NCI-H187 (cell line): ENCODE measurements at regions not wholly inside any gene's neighbourhood (a gene's known extent, or its start where the extent isn't known, plus 50 kb on each side); places are given as distances from the start of the nearest gene placed in this dataset.

Source experiments
- DNase-seq, 2 experiments: peaks; one replicate each; lab custom pipeline; 2025; lab: John Stamatoyannopoulos, UW

DNA sequence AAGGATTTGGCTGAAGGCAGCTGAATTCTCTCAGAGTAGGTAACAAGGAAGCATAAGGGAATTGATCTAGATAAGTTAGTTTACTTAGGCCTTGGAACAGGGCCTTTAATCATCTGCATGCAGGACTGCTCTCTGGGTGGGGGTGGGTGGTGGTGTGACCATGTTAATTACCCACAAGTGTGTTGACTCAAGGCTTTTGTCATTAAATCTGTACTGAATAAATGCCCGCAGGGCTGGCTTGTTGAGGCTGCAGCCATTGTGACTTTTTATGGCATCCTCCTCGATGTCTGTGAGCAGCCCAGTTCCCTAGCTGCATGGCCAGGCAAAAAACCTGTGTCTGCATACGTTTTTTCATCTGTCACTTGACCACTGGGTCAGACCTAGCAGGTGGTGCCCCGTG, 63.5 kb upstream of the ASCC3 start:
- DNase-seq: no peak

- no peak for DNase-seq
Measured at GRCh38 chr6:100946021-100946540, 65.0 kb upstream of the ASCC3 start.

DNA sequence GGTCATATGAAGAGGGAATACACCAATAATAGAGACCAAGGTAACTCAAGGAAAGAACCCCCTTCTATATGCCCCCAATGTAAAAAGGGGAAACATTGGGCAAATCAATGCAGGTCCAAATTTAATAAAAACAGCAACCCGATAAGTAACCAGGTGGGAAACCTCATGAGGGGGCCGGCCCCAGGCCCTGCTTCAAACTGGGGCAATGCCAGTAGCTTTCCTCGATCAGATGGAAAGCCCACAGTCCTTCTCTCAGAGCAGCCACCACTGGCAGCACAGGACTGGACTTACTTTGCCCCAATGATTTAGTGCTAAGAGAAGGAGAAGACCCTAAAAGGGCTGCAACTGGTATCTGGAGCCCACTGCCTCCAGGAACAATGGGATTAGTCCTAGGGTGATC, 65.6 kb upstream of the ASCC3 start:
- no peak for DNase-seq

GRCh38 chr6:100948381-100949133, 67.4 kb upstream of the ASCC3 start:
- no peak for DNase-seq

DNA sequence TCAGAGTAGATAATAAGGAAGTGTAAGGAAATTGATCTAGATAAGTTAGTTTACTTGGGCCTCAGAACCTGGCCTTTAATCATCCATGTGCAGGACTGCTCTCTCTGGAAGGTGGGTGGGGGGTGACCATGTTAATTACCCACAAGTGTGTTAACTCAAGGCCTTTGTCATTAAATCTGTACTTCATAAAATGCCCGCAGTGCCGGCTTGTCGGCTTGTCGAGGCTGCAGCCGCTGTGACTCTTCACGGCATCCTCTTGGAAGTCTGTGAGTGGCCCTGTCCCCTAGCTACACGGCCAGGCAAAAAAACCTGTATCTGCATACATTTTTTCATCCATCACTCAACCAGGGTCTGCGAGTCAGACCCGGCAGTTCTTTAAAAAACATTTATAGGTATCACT, 70.9 kb upstream of the ASCC3 start:
- no peak for DNase-seq

DNA sequence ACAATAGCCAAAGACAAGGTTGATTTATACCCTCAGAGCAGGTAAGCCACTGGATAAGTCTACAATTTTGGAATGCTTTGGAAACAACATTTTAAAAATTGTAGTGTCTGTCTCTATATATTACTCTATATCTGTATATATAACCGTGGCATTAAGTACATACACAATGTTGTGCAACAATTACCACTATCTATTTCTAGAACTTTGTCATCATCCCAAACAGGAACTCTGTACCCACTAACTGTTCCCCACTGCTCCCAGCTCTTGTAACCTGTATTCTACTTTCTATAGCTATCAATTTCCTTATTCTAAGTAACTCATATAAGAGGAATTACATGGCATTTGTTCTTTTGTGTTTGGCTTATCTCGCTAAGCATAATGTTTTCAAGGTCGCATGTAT, 78.2 kb upstream of the ASCC3 start:
- DNase-seq: no peak

GRCh38 chr6:100962466-100962865, 81.3 kb upstream of the ASCC3 start:
- DNase-seq: no peak

DNA sequence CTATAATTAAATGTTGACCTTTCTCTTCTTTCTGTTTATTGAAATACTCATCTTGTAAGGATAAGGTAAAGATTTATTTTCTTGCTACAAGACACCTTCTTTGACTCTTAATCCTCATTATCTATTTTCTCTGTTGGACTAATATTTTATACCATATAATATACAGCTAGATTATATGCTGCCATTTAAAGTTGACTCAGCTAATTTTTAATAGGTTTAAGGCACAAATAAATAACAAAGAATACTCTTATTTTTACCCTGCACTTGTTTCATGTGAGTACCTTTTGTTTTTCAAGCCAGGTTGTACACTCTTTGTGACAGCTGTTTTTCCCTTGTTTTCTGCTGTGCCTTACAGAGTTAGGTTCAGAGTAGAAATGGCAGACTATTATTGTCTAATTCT, 83.9 kb upstream of the ASCC3 start:
- DNase-seq: no peak

DNA sequence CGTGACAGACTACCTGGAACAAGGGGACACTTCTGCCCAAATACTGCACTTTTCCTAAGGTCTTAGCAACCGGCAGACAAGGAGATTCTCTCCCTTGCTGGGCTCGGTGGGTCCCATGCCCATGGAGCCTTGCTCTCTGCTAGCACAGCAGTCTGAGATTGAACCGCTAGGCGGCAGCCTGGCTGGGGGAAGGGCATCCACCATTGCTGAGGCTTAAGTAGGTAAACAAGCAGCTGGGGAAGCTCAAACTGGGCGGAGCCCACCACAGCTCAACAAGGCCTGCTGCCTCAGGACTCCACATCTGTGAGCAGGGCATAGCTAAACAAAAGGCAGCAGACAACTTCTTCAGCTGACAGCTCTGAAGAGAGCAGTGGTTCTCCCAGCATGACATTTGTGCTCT, 87.8 kb upstream of the ASCC3 start:
- peak in 1 of 2 experiments; percentile 3 for DNase-seq

DNA sequence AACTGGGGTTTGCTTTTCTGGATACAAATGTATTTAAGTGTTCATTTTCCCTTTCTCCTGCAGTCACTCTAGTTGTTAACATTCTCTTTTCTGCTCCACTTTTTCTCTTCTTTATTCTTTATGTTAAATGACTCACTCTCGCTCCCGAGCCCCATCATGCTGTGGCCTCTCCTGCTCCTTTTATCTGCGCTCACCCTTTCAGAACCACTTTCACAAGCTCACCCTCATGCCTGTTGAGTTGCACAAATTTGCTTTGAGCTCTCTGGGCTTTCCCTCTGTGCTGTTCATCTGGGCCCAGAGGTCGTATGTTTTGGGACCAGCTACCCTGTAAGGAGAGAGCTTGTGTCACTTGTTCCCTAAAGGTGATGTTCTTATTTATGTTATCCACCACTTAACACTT, 98.1 kb upstream of the ASCC3 start:
- DNase-seq: no peak

GRCh38 chr6:100980949-100981348, 99.8 kb upstream of the ASCC3 start:
- no peak for DNase-seq

DNA sequence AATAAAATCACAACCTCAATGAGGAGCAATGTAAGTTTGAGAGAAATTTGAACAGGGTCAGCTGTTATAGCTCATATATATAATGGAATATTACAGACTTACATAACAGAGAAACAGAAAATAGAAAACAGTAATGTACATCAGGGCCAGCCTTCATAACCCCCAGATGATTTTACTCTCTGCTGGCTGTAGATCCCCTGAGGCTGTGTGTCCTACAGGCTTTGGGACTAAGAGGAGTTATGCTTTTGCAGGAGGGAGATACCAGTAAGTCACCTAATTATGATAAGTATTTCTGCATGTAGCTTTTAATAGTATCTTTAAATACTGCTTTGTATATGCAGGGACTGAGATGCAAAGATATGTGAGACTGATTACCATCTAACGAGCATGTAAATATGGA, 105.8 kb upstream of the ASCC3 start:
- no peak for DNase-seq

DNA sequence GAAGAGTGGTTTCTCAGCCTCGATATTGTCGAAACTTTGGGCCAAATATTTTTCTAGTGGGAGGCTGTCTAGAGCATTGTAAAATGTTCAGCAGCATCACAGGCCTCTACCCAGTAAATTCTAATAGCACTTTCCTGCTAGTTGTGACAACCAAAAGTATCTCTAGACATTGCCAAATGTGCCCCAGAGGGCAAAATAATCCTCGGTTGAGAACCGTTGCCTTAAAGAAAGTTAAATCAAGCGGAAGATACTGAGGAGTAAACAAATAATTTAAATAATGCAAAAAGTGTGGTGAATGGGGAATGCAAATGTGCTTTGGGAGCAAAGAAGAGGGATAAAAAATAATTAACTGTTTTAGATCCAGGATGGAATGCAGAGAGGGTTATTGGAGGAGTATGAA, 106.4 kb upstream of the ASCC3 start:
- no peak for DNase-seq

DNA sequence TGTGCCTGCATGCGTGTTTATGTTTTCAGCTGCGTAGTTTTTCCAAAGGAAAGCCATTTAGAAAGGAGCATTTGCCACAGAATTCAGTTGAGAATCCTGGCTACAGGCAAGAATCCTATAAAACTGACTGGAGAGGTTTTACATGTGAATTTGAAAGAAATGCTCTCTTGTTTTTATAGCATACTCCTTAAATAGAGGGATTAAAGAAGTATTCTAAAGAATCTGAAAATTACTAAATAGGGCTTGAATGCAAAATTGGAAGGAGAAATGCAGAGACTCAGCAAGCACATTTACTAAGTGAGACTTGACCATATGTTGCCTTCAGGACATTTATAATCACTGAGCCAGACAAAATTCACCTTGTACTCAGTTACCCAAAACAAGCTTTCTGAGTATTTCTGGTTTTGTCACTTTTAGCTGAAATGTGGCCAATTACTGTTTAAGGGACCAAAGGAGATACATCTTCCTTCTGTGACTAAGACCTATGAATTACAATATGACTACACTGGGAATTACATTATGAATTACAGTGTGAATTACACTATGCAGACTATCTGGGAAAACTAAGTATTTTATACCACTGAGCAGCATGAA, 107.4 kb upstream of the ASCC3 start:
- DNase-seq: no peak

DNA sequence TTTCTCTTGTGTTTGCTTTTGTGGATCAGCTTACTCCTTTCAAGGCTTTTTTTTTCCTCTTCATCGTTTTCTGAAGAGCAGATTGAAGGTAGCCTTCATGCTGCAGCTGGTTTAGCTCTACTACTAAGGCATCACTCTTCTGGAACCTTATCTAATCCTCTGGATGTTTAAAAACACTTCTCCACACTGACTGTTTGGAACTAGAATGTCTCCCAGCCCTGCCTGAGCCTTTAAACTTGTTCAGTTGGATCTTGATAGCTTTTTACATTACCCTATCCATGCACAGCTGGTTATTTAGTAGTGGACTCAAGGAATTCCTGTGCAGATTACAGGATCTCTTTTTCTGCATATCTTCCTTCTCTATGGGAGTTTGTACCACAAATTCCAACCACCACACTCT, 108.9 kb upstream of the ASCC3 start:
- no peak for DNase-seq

- no peak for DNase-seq
Measured at GRCh38 chr6:100996409-100996808, 115.3 kb upstream of the ASCC3 start.

DNA sequence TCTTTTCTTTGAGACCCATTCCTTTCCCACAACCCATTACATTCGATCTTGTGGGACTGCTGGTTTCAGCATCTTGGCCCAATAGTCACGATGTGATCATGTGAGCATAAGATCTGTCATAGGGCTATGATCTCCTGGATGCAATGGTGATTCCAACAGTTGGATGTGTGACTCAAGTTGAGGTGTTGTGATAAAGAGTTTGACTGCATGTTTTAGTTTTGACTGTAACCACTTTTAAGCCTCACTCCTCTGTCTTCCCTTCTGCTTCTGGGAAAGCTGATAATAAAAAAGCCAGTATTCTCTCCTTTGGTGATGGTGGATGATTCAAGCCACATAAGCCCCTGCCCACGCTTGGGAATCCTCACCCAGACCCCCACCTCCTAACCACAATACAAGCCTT, 117.0 kb upstream of the ASCC3 start:
- DNase-seq: no peak

DNA sequence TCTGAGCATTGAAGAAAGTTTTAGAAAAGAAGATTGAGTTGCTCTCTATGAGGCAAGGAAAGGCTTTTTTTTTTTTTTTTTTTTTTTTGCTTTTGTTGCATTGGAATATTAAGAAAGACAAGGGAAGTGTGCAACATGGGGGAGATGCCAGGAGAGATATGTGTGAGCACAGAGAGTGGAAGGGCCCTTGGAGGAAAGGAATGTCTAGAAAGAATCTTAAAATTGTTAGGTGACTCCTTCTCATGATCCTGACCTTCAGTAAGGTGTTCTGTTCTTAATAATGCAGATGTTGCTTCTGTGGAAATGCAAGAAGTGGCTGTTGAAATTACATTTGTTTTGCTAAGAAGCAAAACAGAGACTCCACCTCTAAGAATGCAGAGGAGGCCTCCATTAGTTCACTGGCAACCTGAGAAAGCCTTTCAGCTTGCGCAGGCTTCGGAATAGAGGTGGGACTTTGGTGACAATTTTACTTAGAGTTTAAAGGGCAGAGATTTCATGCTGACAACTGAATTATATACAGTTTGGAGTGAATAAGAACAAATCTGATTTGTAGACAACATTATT, 118.0 kb upstream of the ASCC3 start:
- DNase-seq: no peak

DNA sequence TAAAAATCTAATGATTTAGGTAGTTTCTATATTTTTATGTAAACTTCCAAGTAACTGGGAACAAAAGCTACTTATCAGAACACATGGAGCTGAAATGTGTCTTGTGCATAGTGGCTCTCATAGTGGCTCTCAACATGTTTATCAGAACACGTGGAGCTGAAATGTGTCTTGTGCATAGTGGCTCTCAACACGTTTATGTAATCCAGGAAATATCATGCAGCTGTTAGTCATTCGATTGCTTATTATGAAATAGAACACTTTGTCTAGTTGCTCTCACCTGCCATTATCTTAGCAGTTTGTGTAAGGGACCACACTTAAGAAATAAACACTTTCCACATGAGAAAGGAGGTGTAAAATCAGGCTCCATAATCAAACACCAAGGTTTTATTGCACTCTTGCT, 119.2 kb upstream of the ASCC3 start:
- no peak for DNase-seq

DNA sequence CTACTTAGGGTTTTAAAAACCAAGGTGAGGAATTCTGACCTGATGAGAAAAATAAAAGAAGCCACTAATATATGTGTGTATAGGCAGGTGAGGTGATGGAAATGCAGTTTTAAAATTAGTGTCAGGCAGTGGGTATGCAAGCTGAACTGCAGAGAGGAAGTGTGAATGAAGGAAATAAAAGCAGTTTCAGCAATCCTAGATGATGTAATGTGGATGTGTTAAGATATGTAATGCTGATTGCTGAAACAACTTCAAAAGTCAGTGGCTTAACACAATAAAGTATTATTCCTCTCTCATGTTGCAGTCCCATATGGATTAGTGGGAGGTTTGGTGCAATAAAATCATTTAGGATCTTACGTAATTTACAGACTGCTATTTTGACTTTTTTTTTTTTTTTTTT, 119.9 kb upstream of the ASCC3 start:
- no peak for DNase-seq

GRCh38 chr6:101001607-101002006, 120.5 kb upstream of the ASCC3 start:
- DNase-seq: no peak

DNA sequence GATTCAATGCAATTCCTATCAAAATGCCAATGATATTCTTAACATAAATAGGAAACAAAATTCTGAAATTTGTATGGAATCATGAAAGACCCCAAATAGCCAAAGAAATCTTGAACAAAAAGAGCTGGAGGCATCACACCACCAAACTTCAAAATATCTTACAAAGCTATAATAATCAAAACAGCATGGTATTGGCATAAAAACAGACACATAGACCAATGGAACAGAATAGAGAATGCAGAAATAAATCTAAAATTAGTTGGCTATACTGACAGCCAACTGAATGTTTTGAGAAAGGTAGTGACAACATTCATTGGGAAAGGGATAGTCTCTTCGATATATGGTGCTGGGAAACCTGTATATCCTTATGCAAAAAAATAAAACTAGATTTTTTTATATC, 121.9 kb upstream of the ASCC3 start:
- DNase-seq: no peak

DNA sequence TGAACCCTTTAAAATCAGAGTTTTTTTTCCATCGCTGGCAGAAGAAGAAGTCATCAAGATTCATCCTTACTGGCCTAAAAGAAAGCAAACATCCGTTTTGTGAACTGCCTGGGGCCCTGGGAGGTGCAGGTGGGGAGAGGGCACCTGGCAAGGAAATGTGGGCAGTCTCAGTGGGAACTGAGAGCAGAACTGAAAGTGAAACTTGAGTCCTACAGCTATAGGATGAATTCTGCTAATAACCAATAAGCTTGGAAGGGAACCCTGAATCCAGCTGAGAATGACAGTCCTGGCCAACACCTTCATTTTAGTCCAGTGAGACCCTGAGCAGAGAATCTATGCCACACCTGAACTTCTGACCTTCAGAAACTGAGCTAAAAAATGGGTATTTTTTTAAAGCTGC, 130.1 kb upstream of the ASCC3 start:
- no peak for DNase-seq
